WTC11 (cell line): ENCODE measurements at regions not wholly inside any gene's neighbourhood (a gene's known extent, or its start where the extent isn't known, plus 50 kb on each side); places are given as distances from the start of the nearest gene placed in this dataset.

Experiments used
- ATAC-seq: fragments of 200-7000 bp; cut with Tn5 transposase; 2 replicates; pipeline ENCODE4 v1.10.0; 2021; ENCODE audit warnings: mild to moderate bottlenecking, moderate library complexity
- CTCF ChIA-PET: fragments of 300-600 bp; sonication (Branson Sonifier 250); formaldehyde crosslinking; loops from one replicate; lab custom pipeline; 2021; ENCODE audit warnings: antibody characterized with exemption; lab: Charles Lee
- POLR2A ChIA-PET: fragments of 350-600 bp; sonication (Branson Sonifier 250); formaldehyde crosslinking; loops from one replicate; lab custom pipeline; 2021; ENCODE audit warnings: antibody characterized with exemption; lab: Charles Lee
- DNase-seq: peaks from one replicate; pipeline ENCODE4 v3.0.0; 2021; ENCODE audit warnings: low spot score
- H3K27ac Mint-ChIP-seq: 2 replicates; pipeline ENCODE4 v1.8.0; 2021; ENCODE audit warnings: mixed read lengths
- H3K27me3 Mint-ChIP-seq: 2 replicates; pipeline ENCODE4 v1.8.0; 2021; ENCODE audit warnings: low read depth, mild to moderate bottlenecking, moderate library complexity, mixed read lengths
- H3K36me3 Mint-ChIP-seq: 2 replicates; pipeline ENCODE4 v1.8.0; 2021; ENCODE audit warnings: mixed read lengths
- H3K4me1 Mint-ChIP-seq: 2 replicates; pipeline ENCODE4 v1.8.0; 2022; ENCODE audit warnings: mixed read lengths
- H3K4me3 Mint-ChIP-seq: 2 replicates; pipeline ENCODE4 v1.8.0; 2021; ENCODE audit warnings: mild to moderate bottlenecking, moderate library complexity, mixed read lengths
- H3K9me3 Mint-ChIP-seq: 2 replicates; pipeline ENCODE4 v1.8.0; 2021; ENCODE audit warnings: mixed read lengths
- CREB1 ChIP-seq: sonication (generic); formaldehyde crosslinking; IDR thresholded peaks from 2 replicates; pipeline ENCODE4 v1.8.0; 2023; ENCODE audit warnings: mild to moderate bottlenecking, missing genetic modification reagents
- CREM ChIP-seq: sonication (generic); formaldehyde crosslinking; IDR thresholded peaks from 2 replicates; pipeline ENCODE4 v1.8.1; 2022; ENCODE audit warnings: mild to moderate bottlenecking, missing genetic modification reagents, moderate library complexity
- ELF4 ChIP-seq: sonication (generic); formaldehyde crosslinking; IDR thresholded peaks from 2 replicates; pipeline ENCODE4 v1.8.1; 2022; ENCODE audit warnings: low read depth, mild to moderate bottlenecking, moderate library complexity, missing genetic modification reagents
- EMX1 ChIP-seq: fragments of 250-450 bp; sonication (Bioruptor Pico); IDR thresholded peaks from 2 replicates; pipeline ENCODE4 v1.8.0; 2021; ENCODE audit warnings: mild to moderate bottlenecking
- ETV6 ChIP-seq: sonication (generic); formaldehyde crosslinking; IDR thresholded peaks from 2 replicates; pipeline ENCODE4 v1.8.1; 2022; ENCODE audit warnings: mild to moderate bottlenecking, missing genetic modification reagents
- HMGA2 ChIP-seq: fragments of 250-450 bp; sonication (Bioruptor Pico); IDR thresholded peaks from 2 replicates; pipeline ENCODE4 v1.4.0; 2021; ENCODE audit warnings: mild to moderate bottlenecking, moderate library complexity
- JUN ChIP-seq: sonication (generic); formaldehyde crosslinking; IDR thresholded peaks from 2 replicates; pipeline ENCODE4 v1.8.0; 2023; ENCODE audit warnings: mild to moderate bottlenecking, missing genetic modification reagents
- MYBL2 ChIP-seq: sonication (generic); formaldehyde crosslinking; IDR thresholded peaks from 2 replicates; pipeline ENCODE4 v1.8.1; 2023; ENCODE audit warnings: mild to moderate bottlenecking, moderate library complexity, missing genetic modification reagents
- NFYB ChIP-seq: sonication (generic); formaldehyde crosslinking; conservative IDR thresholded peaks from 2 replicates; pipeline ENCODE4 v1.8.0; 2022; ENCODE audit warnings: low read depth, missing genetic modification reagents
- NR1H2 ChIP-seq: sonication (generic); formaldehyde crosslinking; IDR thresholded peaks from 2 replicates; pipeline ENCODE4 v1.9.0; 2021; ENCODE audit warnings: mild to moderate bottlenecking, moderate library complexity, missing genetic modification reagents
- SMAD3 ChIP-seq: sonication (generic); formaldehyde crosslinking; IDR thresholded peaks from 2 replicates; pipeline ENCODE4 v1.8.0; 2022; ENCODE audit warnings: missing genetic modification reagents, mild to moderate bottlenecking, borderline replicate concordance
- ZNF121 ChIP-seq: sonication (generic); formaldehyde crosslinking; IDR thresholded peaks from 2 replicates; pipeline ENCODE4 v1.8.0; 2023; ENCODE audit warnings: missing genetic modification reagents
- ZNF219 ChIP-seq: sonication (generic); formaldehyde crosslinking; IDR thresholded peaks from 2 replicates; pipeline ENCODE4 v1.8.0; 2023; ENCODE audit warnings: missing genetic modification reagents, mild to moderate bottlenecking, borderline replicate concordance
- ZNF232 ChIP-seq: sonication (generic); formaldehyde crosslinking; IDR thresholded peaks from 2 replicates; pipeline ENCODE4 v1.8.0; 2022; ENCODE audit warnings: mild to moderate bottlenecking, missing genetic modification reagents
- ZNF263 ChIP-seq: sonication (generic); formaldehyde crosslinking; IDR thresholded peaks from 2 replicates; pipeline ENCODE4 v1.8.1; 2022; ENCODE audit warnings: low read depth, mild to moderate bottlenecking, moderate library complexity, missing genetic modification reagents
- TF ChIP-seq, protein P1 (sequence below): fragments of 250-450 bp; sonication (Bioruptor Pico); conservative IDR thresholded peaks from 2 replicates; pipeline ENCODE4 v1.9.0; 2021; ENCODE audit warnings: mild to moderate bottlenecking
- TF ChIP-seq, protein P2 (sequence below): sonication (generic); formaldehyde crosslinking; IDR thresholded peaks from 2 replicates; pipeline ENCODE4 v1.8.0; 2022; ENCODE audit warnings: mild to moderate bottlenecking, missing genetic modification reagents
- TF ChIP-seq, protein P3 (sequence below): sonication (generic); formaldehyde crosslinking; IDR thresholded peaks from 2 replicates; pipeline ENCODE4 v1.8.1; 2023; ENCODE audit warnings: mild to moderate bottlenecking, missing genetic modification reagents, borderline replicate concordance
- TF ChIP-seq, protein P4 (sequence below): sonication (generic); formaldehyde crosslinking; IDR thresholded peaks from 2 replicates; pipeline ENCODE4 v1.8.1; 2023; ENCODE audit warnings: mild to moderate bottlenecking, missing genetic modification reagents, moderate library complexity
- TF ChIP-seq, protein P5 (sequence below): sonication (generic); formaldehyde crosslinking; IDR thresholded peaks from 2 replicates; pipeline ENCODE4 v1.8.0; 2022; ENCODE audit warnings: mild to moderate bottlenecking, missing genetic modification reagents

DNA sequence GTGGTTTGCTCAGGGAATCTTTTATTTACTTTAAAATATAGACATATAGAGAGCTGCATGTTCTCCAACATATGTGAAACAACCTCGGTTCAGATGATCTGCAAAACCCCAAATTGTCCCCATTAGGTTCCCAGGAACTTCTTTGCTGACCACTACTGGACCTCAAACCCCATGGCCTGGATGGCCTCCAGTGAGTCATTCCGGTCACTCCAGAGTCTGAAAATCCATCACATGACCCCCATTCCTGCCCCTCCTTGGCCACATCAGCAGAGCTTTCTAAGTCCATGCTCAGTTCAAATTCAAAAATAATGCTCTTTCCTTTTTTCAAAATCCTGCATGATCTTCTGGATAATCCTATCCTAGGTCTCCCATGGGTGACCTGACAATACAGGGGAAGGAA, 271.0 kb downstream of the TNS1 start:
- POLR2A ChIA-PET = interaction anchor here (1.3 kb wide), 1 partner anchor 8 kb away, joined by 3 read pairs; no protein-coding TSS in a partner anchor
- DNase-seq = no peak
- TF ChIP-seq, protein P1, sequence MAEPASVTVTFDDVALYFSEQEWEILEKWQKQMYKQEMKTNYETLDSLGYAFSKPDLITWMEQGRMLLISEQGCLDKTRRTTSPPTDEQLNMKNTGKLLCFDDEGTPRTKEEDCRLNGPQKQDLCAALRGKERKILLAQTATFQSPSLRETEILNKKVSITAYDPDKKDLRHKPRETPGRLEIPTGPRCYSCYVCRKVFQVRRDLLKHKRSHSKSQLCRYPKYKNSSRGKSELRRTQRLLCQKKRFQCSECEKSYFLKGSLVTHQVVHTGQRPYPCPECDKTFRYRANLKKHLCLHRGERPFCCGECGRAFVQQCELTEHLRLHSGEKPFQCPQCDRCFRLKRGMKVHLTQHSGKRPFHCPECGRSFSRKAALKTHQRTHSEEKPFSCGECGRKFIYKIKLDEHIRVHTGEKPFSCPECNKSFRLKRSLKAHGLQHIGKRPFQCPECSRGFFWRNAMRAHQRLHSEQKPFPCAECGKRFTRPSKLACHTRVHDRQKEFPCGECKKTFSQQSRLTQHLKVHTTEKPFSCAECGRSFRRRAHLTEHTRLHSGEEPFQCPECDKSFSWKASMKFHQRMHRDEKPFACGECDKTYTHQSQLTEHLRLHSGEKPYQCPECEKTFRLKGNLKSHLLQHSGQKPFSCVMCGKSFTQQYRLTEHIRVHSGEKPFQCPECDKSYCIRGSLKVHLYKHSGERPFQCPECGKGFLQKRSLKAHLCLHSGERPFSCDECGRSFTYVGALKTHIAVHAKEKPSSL (CRISPR knock-in tag) = no peak
- TF ChIP-seq, protein P2, sequence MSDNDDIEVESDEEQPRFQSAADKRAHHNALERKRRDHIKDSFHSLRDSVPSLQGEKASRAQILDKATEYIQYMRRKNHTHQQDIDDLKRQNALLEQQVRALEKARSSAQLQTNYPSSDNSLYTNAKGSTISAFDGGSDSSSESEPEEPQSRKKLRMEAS (CRISPR knock-in tag) = no peak
- TF ChIP-seq, protein P3, sequence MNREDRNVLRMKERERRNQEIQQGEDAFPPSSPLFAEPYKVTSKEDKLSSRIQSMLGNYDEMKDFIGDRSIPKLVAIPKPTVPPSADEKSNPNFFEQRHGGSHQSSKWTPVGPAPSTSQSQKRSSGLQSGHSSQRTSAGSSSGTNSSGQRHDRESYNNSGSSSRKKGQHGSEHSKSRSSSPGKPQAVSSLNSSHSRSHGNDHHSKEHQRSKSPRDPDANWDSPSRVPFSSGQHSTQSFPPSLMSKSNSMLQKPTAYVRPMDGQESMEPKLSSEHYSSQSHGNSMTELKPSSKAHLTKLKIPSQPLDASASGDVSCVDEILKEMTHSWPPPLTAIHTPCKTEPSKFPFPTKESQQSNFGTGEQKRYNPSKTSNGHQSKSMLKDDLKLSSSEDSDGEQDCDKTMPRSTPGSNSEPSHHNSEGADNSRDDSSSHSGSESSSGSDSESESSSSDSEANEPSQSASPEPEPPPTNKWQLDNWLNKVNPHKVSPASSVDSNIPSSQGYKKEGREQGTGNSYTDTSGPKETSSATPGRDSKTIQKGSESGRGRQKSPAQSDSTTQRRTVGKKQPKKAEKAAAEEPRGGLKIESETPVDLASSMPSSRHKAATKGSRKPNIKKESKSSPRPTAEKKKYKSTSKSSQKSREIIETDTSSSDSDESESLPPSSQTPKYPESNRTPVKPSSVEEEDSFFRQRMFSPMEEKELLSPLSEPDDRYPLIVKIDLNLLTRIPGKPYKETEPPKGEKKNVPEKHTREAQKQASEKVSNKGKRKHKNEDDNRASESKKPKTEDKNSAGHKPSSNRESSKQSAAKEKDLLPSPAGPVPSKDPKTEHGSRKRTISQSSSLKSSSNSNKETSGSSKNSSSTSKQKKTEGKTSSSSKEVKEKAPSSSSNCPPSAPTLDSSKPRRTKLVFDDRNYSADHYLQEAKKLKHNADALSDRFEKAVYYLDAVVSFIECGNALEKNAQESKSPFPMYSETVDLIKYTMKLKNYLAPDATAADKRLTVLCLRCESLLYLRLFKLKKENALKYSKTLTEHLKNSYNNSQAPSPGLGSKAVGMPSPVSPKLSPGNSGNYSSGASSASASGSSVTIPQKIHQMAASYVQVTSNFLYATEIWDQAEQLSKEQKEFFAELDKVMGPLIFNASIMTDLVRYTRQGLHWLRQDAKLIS (CRISPR knock-in tag) = no peak
- no peak for TF ChIP-seq CREB1 (CRISPR knock-in tag)
- Mint-ChIP-seq H3K4me3 (no peak overlapping the region), H3K36me3 (no peaks in the 10 kb centered on the region), H3K4me1 (peaks cover 12% of the 10 kb centered on the region; the same call in 1 of the 2 replicates), H3K27ac (no peak overlapping the region), H3K9me3 (no peaks in the 10 kb centered on the region), H3K27me3 (no peaks in the 10 kb centered on the region)
- CTCF ChIA-PET = no interaction called here
- ATAC-seq = no peak

DNA sequence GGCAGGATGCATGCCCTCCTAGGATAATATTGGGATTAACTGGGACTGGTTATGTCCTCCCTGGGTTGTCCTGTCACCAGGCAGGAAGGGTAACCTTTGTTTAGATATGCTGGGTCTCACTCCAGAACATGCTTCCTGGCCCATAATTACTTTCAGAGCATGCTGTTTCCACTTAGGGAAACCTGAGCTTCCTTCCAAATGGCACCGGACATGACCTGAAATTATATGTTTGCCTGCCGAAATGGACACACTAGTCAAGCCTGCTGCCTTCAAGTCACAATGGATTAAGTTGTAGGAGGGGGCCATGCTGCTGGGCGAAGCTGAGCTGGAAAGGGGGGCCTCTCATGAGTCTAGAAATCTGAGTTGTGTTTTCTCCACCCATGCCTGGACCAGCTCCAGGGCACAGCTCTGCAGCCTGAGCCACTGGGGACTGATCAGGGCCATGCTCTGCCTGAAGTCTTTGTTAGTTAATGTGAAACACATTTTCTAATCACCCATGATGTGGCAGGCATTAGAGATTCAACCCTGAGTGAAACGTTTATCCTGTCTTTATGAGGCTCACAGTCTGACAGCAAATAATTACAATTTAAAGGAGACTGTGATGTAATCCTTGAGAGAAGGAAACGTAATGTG, 273.3 kb downstream of the TNS1 start:
- H3K4me3 Mint-ChIP-seq = no peak overlapping the region
- no peak for ATAC-seq
- ChIA-PET POLR2A (no interaction called here), CTCF (interaction anchor here (1.3 to 1.5 kb wide), 2 partner anchors 16 to 27 kb away, joined by 3 to 7 read pairs; no protein-coding TSS in a partner anchor)
- no peaks in the 10 kb centered on the region for H3K9me3 Mint-ChIP-seq
- H3K27ac Mint-ChIP-seq = no peak overlapping the region
- H3K27me3 Mint-ChIP-seq = no peaks in the 10 kb centered on the region
- DNase-seq = no peak
- TF ChIP-seq ZNF263 (CRISPR knock-in tag) (no peak), SMAD3 (CRISPR knock-in tag) (no peak), MYBL2 (CRISPR knock-in tag) (no peak), ELF4 (CRISPR knock-in tag) (no peak), ETV6 (no peak), NR1H2 (CRISPR knock-in tag) (no peak), HMGA2 (CRISPR knock-in tag) (no peak), JUN (no peak), ZNF219 (CRISPR knock-in tag) (no peak), ZNF121 (CRISPR knock-in tag) (no peak), ZNF232 (CRISPR knock-in tag) (no peak), NFYB (CRISPR knock-in tag) (no peak), EMX1 (no peak), CREM (CRISPR knock-in tag) (no peak)
- TF ChIP-seq, protein P4, sequence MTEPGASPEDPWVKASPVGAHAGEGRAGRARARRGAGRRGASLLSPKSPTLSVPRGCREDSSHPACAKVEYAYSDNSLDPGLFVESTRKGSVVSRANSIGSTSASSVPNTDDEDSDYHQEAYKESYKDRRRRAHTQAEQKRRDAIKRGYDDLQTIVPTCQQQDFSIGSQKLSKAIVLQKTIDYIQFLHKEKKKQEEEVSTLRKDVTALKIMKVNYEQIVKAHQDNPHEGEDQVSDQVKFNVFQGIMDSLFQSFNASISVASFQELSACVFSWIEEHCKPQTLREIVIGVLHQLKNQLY (CRISPR knock-in tag) = no peak
- TF ChIP-seq, protein P5, sequence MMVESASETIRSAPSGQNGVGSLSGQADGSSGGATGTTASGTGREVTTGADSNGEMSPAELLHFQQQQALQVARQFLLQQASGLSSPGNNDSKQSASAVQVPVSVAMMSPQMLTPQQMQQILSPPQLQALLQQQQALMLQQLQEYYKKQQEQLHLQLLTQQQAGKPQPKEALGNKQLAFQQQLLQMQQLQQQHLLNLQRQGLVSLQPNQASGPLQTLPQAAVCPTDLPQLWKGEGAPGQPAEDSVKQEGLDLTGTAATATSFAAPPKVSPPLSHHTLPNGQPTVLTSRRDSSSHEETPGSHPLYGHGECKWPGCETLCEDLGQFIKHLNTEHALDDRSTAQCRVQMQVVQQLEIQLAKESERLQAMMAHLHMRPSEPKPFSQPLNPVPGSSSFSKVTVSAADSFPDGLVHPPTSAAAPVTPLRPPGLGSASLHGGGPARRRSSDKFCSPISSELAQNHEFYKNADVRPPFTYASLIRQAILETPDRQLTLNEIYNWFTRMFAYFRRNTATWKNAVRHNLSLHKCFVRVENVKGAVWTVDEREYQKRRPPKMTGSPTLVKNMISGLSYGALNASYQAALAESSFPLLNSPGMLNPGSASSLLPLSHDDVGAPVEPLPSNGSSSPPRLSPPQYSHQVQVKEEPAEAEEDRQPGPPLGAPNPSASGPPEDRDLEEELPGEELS (CRISPR knock-in tag) = no peak
- no peaks in the 10 kb centered on the region for H3K36me3 Mint-ChIP-seq
- peaks cover 7% of the 10 kb centered on the region; the same call in 1 of the 2 replicates for H3K4me1 Mint-ChIP-seq
